Muscle of arm (tissue), 1 donor: ENCODE measurements at regions not wholly inside any gene's neighbourhood (a gene's known extent, or its start where the extent isn't known, plus 50 kb on each side); places are given as distances from the start of the nearest gene placed in this dataset.
"Not testable (repeated sequence)": the region's sequence is repeated elsewhere in the genome, so short reads cannot be mapped to it uniquely, and the experiment has no call there.

Source experiments
- DNase-seq: peaks from one replicate; pipeline ENCODE4 v3.0.0-alpha.2; 2013

DNA sequence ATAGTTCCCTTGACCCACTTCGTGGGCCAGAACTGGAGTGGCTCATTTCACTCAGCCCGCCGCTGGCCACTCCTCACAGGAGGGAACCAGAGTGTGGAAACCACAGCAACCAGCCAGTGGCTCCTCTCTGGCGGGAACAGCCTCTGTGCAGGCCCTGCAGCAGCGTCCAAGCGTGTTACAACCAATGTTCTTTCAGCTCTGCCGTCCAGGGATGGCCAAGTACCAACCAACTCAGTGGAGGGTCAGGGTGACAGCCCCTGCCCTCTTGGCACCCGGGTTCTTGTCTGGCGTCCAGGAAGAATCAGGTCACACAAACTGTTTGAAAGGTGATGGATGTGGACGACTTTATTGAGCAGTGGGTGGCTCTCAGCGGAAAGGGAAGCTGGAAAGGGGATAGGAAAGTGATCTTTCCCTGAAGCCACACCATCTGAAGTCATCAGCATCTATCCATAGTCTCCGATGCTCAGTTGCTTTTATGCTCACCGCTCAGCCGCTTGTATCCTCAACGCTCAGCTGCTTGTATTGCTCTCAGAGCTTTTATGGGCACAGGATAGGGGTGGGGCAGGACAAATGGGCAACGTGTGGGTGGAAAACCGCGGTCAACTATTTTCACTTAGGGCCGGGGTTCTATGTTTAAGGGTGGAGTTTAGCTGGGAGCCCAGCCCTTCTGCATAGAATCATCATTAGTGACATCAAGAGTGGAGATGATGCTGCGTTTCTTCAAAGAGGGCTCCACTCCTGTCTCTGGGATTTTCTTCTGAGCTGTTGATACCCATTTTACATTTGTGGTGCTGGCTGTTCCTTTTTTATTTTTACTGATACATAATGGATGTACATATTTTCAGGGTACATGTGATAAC, 250.2 kb downstream of the RRAGC start:
- no peak for DNase-seq

DNA sequence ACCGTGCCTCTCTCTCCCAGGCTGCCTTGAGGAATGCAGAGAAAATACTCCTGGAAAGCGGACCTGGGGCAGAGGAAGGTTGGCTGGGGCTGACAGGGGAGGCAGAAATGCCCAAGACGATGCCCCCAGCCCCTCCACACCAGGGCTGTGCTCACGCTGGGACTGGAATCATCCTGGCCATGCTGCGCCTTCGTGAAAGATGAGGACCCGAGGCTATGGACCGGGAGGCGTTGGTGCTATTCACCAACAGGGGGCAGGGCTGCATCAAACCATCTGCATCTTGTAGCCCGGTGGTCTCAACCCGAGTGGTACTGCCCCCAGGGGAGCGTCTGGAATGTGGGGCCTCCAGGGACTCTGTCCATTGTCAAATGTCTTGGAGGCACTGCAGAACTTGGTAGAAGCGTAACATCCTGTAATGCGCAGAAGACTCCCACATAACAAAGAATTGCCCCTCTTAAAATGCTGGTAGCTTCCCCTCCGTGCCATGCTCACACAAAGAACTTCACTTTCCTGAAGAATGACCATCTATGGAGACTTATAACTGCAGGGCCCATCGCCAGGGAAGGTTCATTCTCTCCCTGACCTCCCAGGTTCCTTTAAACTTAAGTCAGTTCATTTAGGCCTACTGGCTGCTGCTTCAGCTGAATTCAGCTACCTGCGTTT, 251.2 kb downstream of the RRAGC start:
- no peak for DNase-seq

DNA sequence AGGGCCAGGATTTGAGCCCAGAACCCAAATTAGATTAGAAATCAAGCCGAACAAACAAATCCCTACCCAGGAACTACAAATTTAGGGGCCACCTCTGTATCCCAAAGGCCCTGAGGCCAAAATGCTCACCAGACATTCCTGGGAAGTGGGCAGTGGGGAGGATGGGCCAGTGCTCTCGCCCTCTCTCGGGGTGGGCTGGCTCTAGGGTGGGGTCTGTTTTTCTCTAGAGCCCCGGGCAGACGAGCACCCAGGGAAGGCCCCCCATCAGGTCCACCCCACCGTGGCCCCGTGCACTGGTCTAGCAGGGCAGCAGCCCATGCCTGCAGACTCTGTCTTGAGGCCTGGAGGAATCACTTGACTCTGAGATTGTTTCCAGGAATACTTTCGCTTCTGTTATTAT, 252.0 kb downstream of the RRAGC start:
- DNase-seq = no peak

DNA sequence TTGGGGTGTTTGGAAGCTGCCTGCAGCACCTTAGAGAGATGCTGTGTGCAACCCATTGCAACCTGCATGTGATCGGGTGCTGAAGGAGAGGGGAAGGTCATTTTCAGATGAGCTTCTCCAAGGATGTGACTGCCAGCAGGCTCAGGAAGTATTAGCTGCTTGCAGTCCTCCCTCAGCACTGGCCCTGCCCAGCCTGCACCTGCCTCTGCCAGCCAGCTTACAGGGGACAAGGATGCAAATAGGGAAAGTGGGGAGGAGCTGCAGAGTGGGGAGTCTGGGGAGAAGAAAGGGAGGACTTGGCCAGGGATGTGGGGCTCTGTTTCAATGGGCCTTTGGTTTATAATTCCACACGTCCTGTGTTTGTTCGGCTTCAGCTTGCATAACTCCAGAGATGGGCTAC, 254.5 kb downstream of the RRAGC start:
- no peak for DNase-seq

DNA sequence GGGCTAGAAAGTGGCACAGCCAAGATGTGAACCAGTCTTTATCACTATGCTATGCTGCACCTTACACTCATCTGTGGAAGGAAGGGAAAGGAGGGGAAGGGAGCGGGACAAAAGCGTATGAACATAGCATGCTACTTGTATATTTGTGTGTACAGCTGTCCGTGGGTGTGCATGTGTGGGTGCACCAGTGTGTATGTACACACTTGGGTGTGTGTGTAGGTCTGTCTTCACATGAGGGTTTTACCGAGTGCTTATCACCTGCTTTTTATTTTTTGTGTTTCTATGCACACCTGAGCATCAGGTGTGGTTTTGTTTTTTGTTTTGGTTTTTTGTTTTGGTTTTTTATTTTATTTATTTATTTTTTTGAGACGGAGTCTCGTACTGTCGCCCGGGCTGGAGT, 255.7 kb downstream of the RRAGC start:
- no peak for DNase-seq

DNA sequence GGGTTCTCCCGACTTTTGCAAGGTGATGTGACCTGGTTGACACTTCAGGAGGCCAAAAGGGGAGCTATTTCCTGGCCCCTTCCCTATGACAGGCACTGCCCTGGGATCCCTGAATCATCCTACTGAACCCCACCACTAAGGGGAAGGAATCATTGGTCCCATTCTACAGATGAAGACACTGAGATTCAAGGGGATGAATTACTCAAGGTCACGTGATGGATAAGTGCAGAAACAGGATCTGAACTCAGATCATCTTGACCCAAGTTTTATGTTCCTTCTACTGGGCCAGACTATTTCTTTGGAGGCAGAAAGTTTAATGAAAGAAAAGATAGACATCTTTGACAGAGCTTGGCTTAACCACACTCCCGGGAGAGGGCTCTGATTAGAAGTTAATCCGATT, 258.7 kb downstream of the RRAGC start:
- no peak for DNase-seq

DNA sequence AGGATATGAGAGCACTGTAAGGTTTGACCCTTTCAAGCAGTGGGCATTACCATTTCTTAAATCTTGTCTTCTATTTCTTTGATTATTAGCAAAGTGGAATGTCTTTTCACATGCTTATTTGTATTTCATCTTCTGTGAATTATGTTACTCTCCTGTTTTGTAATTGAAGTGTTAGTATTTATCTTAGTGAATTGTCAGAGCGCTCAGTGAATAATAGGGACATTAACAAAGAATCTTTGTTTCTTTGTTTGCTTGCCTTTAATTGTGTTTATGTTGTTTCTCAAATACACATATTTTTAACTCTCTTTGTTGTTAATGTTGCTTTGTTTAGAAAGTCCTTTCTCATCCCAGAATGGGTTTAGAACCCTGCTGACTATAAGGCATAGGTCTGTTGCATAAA, 259.3 kb downstream of the RRAGC start:
- DNase-seq = no peak

DNA sequence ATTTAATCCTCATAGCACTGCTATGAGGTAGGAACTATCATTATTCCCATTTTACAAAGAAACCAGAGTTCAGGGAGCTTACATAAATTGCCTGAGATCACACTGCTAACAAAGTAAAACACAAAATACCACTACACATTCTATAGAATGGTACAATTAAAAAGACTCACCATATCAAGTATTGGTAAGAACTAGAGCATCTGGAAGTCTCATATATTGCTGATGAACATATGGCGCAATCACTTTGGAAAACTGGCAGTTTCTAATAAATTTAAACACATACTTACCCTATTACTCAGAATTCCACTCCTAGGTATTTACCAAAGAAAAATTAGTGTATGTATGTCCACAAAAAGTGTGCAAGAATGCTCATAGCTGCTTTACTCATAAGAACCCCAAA, 261.5 kb downstream of the RRAGC start:
- DNase-seq = no peak

DNA sequence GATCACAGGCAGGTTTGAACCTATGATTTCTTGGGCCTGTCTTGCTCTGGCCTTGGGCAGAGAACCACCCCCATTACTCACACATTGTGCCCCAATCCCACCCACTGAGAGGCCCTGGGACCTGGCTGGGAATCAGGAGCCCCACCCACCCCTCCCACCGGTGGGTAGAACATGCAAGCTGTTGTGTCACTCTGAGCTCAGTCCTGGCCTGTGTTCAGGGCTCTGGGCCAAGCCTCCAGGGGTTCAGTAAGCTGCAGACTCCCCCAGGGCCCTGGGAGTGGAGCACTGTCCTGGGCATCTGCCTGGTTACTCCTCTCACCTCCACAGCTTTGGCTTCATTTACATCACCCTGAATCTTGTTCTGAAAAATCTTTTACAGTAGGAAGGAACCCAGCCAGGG, 270.5 kb downstream of the RRAGC start:
- no peak for DNase-seq

DNA sequence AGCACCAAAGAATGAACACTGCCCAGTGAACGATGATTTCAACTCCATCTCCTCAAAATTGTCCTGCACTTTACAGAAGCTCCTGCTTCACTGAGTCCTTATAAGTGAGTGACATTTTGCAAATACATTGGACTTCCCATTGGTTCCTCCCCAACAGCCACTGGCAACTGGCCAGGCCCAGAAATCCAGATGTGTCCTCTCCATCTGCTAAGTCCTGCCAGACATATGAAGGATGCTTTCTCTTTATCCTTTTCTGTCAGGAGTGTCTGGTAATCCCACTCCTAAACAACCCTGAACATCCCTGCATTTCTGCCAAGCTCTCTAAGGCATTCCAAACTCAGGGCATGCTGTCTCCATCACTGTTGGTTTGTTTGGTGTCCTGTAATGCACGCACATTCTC, 271.8 kb downstream of the RRAGC start:
- DNase-seq = peak; percentile 22

DNA sequence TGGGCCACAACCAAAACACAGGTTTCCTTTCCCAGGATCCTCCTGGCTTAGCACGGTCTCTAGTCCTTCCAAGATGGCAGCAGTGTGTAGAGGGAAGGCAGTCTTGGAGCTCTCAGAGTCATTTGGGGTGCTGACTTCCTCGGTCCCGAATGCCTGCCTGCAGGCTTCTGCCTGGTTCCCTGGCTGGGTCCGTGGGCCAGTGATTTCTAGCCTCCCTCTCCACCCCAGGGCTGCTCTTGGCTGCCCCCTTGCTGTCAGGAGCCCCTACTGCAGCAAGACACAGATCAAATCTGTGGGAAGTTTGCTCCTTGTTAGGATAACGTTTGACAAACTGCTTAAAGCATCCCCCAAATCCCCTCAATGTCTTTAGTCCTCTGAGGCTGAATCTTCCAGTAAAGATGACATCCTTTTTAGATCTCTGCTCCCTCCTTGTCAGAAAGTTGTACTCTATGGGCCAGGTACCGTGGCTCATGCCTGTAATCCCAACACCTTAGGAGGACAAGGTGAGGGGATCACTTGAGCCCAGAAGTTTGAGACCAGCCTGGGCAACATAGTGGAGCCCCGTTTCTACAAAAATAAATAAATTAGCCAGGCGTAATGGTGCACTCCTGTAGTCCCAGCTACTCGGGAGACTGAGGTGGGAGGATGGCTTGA, 272.5 kb downstream of the RRAGC start:
- no peak for DNase-seq

DNA sequence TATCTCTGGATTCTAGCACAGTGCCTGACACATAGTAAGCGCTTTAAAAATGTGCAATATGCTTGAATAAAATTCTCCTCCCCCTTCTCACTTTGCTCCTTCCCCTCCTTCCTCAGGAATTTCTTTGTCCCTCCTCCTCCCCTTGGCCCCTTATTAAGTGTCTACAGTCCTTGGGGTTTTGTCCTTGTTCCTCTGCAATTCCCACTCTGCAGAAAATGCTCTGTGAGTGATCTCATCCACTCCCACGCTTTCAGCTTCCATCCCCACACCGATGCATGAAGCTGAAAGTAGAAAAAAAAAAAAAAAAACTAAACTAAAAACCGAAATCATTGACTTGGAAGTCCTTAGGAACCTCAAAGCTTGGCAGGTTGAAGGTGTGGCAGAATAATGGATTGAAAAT, 273.6 kb downstream of the RRAGC start:
- no peak for DNase-seq

DNA sequence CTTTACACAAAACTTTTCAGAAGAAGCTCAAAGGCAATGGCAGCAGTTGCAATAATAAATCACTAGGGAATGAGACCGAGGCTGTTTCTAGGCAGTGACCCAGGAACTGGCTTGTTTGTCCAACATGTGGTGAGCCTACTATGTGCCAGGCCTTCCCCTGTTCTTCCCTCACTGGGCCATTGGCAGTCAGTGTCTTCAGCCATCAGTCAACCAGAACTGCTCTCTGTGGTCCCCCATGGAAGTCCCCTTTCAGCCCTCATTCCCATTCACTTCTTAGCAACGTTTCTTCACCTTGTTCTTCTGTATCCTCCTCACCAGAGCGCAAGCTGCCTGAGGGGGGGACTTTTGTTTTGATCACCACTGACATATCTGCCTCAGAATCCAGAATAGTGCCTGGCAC, 274.1 kb downstream of the RRAGC start:
- DNase-seq = no peak

DNA sequence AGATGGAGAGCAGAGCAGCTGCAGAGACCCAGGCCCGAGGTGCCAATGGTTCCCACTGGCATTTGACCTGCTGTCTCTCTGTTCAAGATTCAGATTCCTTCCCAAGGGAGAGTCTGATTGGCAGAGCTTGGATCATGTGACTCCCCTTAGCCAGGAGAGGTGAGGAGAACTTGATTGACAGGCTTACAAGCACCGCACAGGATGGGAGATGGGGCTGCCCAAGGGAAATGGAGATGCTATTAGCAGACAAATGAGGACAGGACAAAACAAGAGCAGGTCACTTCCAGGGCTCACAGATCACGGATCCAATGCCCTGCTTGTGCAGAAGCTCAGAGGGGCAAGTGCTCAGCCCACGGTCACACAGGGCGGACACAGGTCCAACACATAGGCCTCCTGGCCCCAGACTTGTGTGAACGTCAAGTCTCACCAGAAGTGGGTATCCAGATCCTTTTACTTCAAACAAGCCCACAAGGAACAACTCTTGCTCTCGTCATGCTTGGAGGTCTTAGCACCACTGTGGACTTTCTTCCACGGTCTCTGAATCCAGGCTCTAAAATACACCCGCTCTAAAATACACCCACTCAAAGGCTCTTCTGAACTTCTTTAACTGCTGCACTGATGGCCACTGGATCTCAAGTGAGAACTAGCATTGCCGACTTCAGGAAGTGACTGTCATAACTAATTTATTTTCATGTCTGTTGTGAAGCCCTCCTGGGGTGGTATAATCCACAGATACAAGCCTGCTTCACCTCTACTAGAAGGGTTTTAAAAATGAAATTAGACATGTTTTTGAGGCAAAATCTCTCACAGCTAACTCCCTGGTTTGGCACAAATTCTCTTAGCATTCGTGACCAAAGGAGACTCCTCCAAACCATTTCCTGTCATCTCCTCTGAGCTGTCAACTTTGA, 274.9 kb downstream of the RRAGC start:
- DNase-seq = no peak

DNA sequence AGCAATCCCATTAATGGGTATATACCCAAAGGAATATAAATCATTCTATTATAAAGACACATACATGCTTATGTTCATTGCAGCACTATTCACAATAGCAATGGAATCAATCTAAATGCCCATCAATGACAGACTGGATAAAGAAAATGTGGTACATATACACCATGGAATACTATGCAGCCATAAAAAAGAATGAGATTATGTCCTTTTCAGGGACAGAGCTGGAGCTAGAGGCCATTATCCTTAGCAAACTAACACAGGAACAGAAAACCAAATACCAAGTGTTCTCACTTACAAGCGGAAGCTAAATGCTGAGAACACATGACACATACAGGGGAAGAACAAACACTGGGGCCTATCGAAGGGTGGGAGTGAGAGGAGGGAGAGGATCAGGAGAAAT, 276.3 kb downstream of the RRAGC start:
- DNase-seq = not testable (repeated sequence)

DNA sequence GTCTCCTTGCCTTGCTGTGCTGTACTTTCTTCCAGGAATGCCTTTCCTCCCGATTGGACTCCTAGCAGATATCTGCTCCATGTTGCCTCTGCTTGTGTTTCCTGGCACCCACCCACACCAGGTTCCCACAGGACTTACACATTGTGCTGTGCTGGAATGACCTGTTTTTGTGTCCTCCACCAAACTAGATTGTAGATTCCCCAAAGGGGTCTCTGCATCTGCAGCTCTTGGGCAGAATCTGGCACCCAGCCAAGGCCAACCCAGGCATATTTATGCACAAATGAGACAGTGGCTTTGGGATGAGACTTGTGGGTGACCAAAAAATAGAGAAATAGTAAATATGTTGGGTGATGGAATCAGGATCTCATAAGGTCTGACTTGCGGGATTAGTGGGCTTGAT, 278.2 kb downstream of the RRAGC start:
- DNase-seq = no peak

DNA sequence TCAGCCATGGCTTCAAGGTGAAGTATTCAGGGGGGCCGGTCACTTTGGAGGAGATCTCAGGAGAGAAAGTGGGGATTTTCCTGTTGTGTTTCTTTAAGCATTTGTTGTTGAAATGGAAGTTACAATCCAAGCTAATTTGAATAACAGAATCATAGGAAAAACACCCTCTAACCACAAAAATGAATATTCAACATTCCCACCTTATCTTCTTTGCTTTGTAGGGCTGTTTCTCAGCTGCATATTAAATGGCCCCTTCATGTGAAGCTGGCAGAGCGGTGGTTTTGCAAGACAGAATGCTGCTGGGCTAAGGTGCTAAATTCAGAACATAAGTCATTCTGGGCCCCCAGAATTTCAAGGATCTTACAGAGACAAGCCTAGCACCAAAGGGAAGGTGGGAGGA, 279.0 kb downstream of the RRAGC start:
- DNase-seq = no peak

DNA sequence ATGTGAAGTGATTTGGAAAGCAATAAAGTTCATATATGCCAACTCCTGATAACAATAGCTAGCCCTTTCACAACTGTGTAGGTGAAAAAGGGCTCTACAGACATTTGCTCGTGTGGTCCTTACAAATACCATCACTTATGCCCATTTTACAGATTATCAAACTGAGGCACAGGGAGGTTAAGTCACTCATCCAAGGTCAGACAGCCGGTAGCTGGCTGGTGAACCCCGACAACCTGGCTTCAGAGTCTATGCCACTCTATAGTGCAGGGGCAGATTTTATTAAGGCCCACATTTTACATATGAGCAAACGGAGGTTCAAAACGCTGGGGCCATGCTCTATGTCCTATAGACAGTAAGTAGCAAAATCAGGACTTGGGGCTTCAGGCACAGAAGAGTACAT, 280.5 kb downstream of the RRAGC start:
- no peak for DNase-seq

DNA sequence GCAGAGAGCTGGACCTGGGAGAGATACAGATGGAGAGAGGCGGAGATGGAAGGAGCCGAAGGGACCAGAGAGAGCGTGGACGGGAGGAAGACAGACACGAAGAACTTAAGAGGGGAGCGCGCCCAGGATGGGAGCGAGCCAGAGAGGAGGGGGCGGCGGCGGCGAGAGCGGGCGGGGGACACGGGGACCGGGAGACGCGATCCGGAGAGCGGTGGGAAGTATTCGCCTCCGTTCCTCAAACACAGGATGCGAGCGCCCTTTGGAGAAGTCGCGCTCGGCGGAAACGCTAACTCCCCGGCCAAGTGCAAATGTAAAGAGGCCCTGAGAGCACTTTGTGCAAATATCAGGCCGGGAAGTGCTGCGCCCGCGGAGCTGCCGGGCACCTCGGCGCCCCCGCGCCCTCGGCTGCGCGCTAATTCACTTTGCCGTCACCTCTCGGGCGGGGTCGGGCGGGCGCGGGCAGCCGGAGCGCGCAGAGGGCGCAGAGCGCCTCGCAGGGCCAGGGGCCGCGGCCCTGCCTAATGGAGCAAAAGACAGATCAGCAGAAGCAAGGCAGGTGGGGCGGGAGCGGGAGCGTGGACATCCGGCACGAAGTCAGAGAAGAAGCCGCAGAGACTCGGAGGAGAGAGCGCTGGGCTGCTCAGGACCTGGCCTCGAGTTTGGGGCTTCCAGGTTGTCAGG, 281.2 kb downstream of the RRAGC start:
- DNase-seq = no peak

DNA sequence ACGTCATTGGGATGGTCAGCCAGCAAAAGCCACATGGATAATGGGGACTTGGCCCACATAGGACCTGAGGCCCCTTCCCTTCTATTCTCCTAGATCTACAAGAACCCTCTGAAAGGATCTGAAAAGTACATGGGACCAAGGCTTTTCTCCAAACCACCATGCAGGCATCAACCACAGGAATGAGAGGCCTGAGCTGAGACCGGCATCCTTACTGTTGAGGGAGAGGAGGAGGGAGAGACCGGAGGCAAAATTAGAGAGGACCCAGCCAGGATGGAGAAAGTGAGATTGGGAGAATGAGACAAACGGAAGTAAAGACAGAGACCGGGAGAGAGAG, 281.7 kb downstream of the RRAGC start:
- no peak for DNase-seq

DNA sequence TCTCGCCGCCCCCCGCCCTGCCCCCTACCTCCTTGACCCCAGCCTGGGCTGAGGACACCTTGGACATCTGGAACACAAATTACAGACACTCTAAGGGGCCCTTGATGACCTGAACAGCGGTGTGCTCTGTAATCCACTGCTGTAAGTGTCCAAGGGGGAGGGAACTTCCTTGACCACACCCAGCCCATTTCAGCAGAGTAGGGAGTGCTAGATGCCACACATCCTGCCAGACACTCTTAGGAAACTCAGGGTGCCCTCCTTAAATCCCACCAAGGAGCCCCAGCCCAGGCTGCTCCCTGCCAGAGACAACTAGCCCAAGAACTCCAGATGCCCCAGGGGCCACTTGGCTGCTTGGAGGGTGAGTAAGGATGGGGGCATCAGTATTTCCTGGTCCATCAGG, 282.2 kb downstream of the RRAGC start:
- no peak for DNase-seq

DNA sequence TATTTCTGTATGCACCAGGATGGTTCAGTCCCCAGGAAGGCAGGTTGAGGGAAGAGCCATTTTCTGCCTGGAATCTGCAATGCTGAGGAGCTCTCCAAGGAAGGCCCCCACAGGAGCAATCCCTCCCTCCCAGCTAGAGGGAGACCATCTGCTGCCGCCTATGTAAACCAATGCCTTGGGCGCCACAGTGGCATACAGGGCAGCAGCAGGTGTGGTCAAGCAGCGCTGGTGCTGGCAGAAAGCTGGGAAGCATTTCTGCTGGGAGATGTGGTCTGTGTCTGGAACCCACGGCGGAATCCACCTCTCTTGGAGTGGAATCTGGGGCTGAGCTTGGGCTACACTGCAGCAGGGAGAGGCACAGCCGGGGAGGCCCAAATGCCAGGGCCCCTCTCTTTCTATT, 283.3 kb downstream of the RRAGC start:
- no peak for DNase-seq
